ENCODE measurements at regions not wholly inside any gene's neighbourhood (a gene's known extent, or its start where the extent isn't known, plus 50 kb on each side); places are given as distances from the start of the nearest gene placed in this dataset.

- no peaks in the 10 kb centered on the region for H3K36me3 ChIP-seq (ENCODE audit: control insufficient read depth in 2 of 2, insufficient read depth in 1 of 2, low read length in 2 of 2)
- ChIA-PET POLR2A (no interaction called here), CTCF (interaction anchor here (1.1 kb wide), 1 partner anchor 87 kb away, joined by 5 read pairs; no protein-coding TSS in a partner anchor)
- no peak overlapping the region for H3K4me3 ChIP-seq (ENCODE audit: low read depth, low read length)
- H3K27ac ChIP-seq (ENCODE audit: extremely low read depth, low read depth, low read length) = no peak overlapping the region
- no peak for TF ChIP-seq ZNF837 (tag by site-specific recombination; IDR thresholded peaks at IDR 0.05)
- no peak for TF ChIP-seq PATZ1 (tag by site-specific recombination; IDR thresholded peaks at IDR 0.05)
- TF ChIP-seq ZNF701 (tag by site-specific recombination; IDR thresholded peaks at IDR 0.05) = no peak
- no peak for TF ChIP-seq ZNF398 (tag by site-specific recombination; IDR thresholded peaks at IDR 0.05)
- no peak for TF ChIP-seq AEBP2 (tag by site-specific recombination; IDR thresholded peaks at IDR 0.05; ENCODE audit: borderline replicate concordance)
- no peak for TF ChIP-seq HOXC10 (CRISPR knock-in tag; IDR thresholded peaks at IDR 0.05)
- TF ChIP-seq ZNF645 (tag by site-specific recombination; IDR thresholded peaks at IDR 0.05) = no peak
- TF ChIP-seq ZNF354C (tag by site-specific recombination; IDR thresholded peaks at IDR 0.05; ENCODE audit: borderline replicate concordance, low read depth) = no peak
- TF ChIP-seq ZNF768 (tag by site-specific recombination; IDR thresholded peaks at IDR 0.05) = no peak
- no peak for TF ChIP-seq ZBTB6 (tag by site-specific recombination; IDR thresholded peaks at IDR 0.05)
- no peak for TF ChIP-seq ZFP41 (tag by site-specific recombination; IDR thresholded peaks at IDR 0.05; ENCODE audit: borderline replicate concordance)
- TF ChIP-seq PRDM10 (tag by site-specific recombination; IDR thresholded peaks at IDR 0.05) = no peak
- TF ChIP-seq ZFHX2 (tag by site-specific recombination; conservative IDR thresholded peaks at IDR 0.05) = no peak
- TF ChIP-seq INSM2 (tag by site-specific recombination; IDR thresholded peaks at IDR 0.05) = no peak
- H3K9me3 ChIP-seq (ENCODE audit: control insufficient read depth, insufficient read depth, low read depth, low read length) = no peaks in the 10 kb centered on the region
- H3K4me1 ChIP-seq (ENCODE audit: control insufficient read depth, insufficient read depth, low read length) = no peaks in the 10 kb centered on the region
Measured at GRCh38 chr14:103192246-103192840, 69.1 kb downstream of the TNFAIP2 start.

Data from HEK293 (cell line).